ENCODE measurements at regions not wholly inside any gene's neighbourhood (a gene's known extent, or its start where the extent isn't known, plus 50 kb on each side); places are given as distances from the start of the nearest gene placed in this dataset.

GRCh38 chr2:165024199-165024598, 68.9 kb upstream of the SLC38A11 start:
- TF ChIP-seq CTCF (IDR thresholded peaks at IDR 0.05; ENCODE audit: poor library complexity, severe bottlenecking) (no peak), RAD21 (conservative IDR thresholded peaks at IDR 0.05) (no peak), SMC3 (conservative IDR thresholded peaks at IDR 0.05; ENCODE audit: poor library complexity) (no peak), TAF1 (IDR thresholded peaks at IDR 0.05; ENCODE audit: low read depth) (no peak)
- TF ChIP-seq, protein P1, sequence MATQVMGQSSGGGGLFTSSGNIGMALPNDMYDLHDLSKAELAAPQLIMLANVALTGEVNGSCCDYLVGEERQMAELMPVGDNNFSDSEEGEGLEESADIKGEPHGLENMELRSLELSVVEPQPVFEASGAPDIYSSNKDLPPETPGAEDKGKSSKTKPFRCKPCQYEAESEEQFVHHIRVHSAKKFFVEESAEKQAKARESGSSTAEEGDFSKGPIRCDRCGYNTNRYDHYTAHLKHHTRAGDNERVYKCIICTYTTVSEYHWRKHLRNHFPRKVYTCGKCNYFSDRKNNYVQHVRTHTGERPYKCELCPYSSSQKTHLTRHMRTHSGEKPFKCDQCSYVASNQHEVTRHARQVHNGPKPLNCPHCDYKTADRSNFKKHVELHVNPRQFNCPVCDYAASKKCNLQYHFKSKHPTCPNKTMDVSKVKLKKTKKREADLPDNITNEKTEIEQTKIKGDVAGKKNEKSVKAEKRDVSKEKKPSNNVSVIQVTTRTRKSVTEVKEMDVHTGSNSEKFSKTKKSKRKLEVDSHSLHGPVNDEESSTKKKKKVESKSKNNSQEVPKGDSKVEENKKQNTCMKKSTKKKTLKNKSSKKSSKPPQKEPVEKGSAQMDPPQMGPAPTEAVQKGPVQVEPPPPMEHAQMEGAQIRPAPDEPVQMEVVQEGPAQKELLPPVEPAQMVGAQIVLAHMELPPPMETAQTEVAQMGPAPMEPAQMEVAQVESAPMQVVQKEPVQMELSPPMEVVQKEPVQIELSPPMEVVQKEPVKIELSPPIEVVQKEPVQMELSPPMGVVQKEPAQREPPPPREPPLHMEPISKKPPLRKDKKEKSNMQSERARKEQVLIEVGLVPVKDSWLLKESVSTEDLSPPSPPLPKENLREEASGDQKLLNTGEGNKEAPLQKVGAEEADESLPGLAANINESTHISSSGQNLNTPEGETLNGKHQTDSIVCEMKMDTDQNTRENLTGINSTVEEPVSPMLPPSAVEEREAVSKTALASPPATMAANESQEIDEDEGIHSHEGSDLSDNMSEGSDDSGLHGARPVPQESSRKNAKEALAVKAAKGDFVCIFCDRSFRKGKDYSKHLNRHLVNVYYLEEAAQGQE (IDR thresholded peaks at IDR 0.05; ENCODE audit: borderline replicate concordance), result no peak
